HUES6 (cell line): ENCODE measurements at regions not wholly inside any gene's neighbourhood (a gene's known extent, or its start where the extent isn't known, plus 50 kb on each side); places are given as distances from the start of the nearest gene placed in this dataset.
"Not testable (repeated sequence)": the region's sequence is repeated elsewhere in the genome, so short reads cannot be mapped to it uniquely, and the experiment has no call there.

Source experiments
- H3K27ac ChIP-seq: 2 replicates; pipeline ENCODE4 v1.7.0; 2013; ENCODE audit warnings: low read depth, mild to moderate bottlenecking, low read length, inconsistent platforms
- H3K27me3 ChIP-seq: 2 replicates; pipeline ENCODE4 v1.6.1; 2013; ENCODE audit warnings: low read length; ENCODE audit not compliant: control insufficient read depth, insufficient read depth
- H3K36me3 ChIP-seq: 2 replicates; pipeline ENCODE4 v1.6.1; 2013; ENCODE audit warnings: low read length; ENCODE audit not compliant: control insufficient read depth, insufficient read depth
- H3K4me1 ChIP-seq: 2 replicates; pipeline ENCODE4 v1.6.1; 2013; ENCODE audit warnings: low read length; ENCODE audit not compliant: control insufficient read depth, insufficient read depth
- H3K4me3 ChIP-seq: 2 replicates; pipeline ENCODE4 v1.5.1; 2013; ENCODE audit warnings: low read depth, low read length
- H3K9ac ChIP-seq: one replicate; pipeline ENCODE4 v1.6.1; 2013; ENCODE audit warnings: mild to moderate bottlenecking, low read length
- H3K9me3 ChIP-seq: 2 replicates; pipeline ENCODE4 v1.6.1; 2013; ENCODE audit warnings: low read depth, low read length; ENCODE audit not compliant: control insufficient read depth, insufficient read depth

DNA sequence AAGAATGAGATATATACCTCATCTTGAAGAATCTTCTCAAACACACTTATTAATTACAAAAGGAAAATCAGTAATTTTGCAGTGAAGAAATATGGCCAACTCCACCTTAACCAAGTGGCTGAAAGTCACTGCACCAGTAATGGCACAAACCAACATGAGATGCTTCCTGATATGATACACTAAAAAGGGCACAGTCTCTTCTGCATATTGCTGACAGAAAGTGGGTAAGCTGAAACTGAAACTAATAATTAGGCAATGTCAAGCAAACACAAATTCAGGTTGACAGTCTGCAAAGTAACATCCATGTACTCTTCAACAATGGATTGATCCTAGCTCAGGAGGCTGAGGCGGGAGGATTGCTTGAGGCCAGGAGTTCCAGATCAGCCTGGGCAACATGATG lies 56.1 kb downstream of the ZNF22 start:
- not testable (repeated sequence) for H3K4me3 ChIP-seq, H3K9me3 ChIP-seq, H3K27ac ChIP-seq, H3K4me1 ChIP-seq, H3K36me3 ChIP-seq, H3K9ac ChIP-seq, H3K27me3 ChIP-seq

DNA sequence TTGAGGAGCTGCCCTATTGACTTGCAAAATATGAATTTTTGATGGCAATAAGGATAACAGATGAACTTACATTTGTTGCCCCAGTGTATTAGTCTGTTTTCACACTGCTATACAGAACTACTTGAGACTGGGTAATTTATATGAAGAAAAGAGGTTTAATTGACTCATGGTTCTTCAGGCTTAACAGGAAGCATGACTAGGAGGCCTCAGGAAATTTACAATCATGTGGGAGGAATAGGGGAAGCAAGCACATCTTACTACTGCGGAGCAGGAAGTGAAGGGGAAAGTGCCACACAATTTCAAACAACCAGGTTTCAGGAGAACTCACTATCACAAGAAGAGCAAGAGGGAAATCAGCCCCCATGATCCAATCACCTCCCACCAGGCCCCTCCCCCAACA lies 57.9 kb downstream of the ZNF22 start:
- H3K9ac ChIP-seq, result no peak overlapping the region
- H3K27me3 ChIP-seq, result no peaks in the 10 kb centered on the region
- no peaks in the 10 kb centered on the region for H3K36me3 ChIP-seq
- H3K4me1 ChIP-seq, result 0 out of 2 replicates have a peak, but pooled peaks cover 4% of the 10 kb centered on the region
- no peaks in the 10 kb centered on the region for H3K9me3 ChIP-seq
- H3K27ac ChIP-seq, result no peak overlapping the region
- H3K4me3 ChIP-seq, result no peak overlapping the region

- Histone ChIP-seq H3K9me3 (no peaks in the 10 kb centered on the region), H3K4me1 (0 out of 2 replicates have a peak, but pooled peaks cover 4% of the 10 kb centered on the region), H3K27me3 (no peaks in the 10 kb centered on the region)
Measured at GRCh38 chr10:45058992-45059561, 58.4 kb downstream of the ZNF22 start.

GRCh38 chr10:45059632-45060031 lies 58.9 kb downstream of the ZNF22 start:
- Histone ChIP-seq H3K9ac (no peak overlapping the region), H3K27me3 (no peaks in the 10 kb centered on the region), H3K4me3 (no peak overlapping the region), H3K4me1 (0 out of 2 replicates have a peak, but pooled peaks cover 4% of the 10 kb centered on the region), H3K9me3 (no peaks in the 10 kb centered on the region), H3K27ac (no peak overlapping the region), H3K36me3 (no peaks in the 10 kb centered on the region)

More at GRCh38 chr10:45058992-45059561, 58.4 kb downstream of the ZNF22 start:
- no peak overlapping the region for H3K9ac ChIP-seq
- H3K4me3 ChIP-seq, result no peak overlapping the region
- H3K27ac ChIP-seq, result no peak overlapping the region
- H3K36me3 ChIP-seq, result no peaks in the 10 kb centered on the region

- Histone ChIP-seq H3K4me1 (0 out of 2 replicates have a peak, but pooled peaks cover 4% of the 10 kb centered on the region), H3K27ac (no peak overlapping the region), H3K9me3 (no peaks in the 10 kb centered on the region), H3K4me3 (no peak overlapping the region), H3K27me3 (no peaks in the 10 kb centered on the region), H3K36me3 (no peaks in the 10 kb centered on the region), H3K9ac (no peak overlapping the region)
Measured at GRCh38 chr10:45061982-45062381, 61.3 kb downstream of the ZNF22 start.

GRCh38 chr10:45063591-45064231 lies 63.0 kb downstream of the ZNF22 start:
- Histone ChIP-seq H3K9ac (no peak overlapping the region), H3K27ac (no peak overlapping the region), H3K36me3 (no peaks in the 10 kb centered on the region), H3K4me1 (0 out of 2 replicates have a peak, but pooled peaks cover 3% of the 10 kb centered on the region), H3K4me3 (no peak overlapping the region), H3K9me3 (no peaks in the 10 kb centered on the region), H3K27me3 (no peaks in the 10 kb centered on the region)

DNA sequence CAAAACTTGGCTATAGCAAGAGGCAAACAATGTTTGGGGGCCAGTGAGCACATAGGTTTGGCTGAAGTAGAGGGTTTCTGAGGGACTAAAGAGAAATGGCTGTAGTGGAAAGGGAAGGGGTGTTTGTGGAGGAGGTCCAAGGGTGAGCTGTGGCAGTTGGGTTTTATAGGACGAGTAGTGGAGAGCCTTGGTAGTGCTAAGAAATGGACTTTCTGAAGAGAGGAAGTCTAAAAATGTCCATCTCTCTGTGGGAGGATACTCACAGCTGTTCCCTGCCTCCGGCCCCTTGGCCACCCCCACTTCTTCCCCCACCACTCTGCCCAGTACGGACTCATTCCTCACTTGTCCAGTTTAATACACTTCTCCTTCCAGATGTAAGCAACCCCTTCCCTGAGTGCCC lies 64.3 kb downstream of the ZNF22 start:
- no peaks in the 10 kb centered on the region for H3K27me3 ChIP-seq

DNA sequence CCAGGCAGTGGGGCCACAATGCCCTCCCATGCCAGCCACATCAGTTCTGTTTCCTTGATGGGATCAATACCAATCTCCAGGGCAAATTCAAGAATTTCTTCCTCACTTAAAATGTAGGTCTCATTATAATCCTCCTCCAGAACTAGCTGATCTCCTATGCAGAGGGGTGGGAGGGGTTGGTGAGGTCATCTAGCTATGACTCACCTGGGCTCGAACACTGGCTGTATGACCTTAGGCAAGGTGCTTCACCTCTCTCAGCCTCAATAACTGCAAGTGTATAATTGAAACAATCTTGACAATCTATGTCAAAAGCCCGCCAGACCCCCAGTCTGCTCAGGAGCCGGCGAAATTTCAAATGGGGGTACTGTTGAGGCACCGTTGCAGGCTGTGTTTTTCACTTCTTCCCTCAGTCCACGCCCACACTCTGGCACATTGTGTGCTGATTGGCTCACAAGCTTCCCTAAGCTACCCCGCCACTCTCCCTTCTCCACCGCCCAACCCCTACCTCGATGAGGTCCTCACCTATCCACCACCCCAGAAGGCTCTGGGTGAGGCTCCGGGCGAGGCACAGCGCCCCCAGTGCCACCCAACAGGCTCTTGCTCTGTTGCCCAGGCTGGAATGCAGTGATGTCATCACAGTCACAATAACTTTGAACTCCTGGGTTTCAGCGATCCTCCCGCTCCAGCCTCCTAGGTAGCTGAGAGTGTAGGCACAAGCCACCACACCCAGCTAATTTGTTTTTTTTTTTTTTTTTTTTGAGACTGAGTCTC lies 70.5 kb downstream of the ZNF22 start:
- no peak overlapping the region for H3K9ac ChIP-seq
- no peaks in the 10 kb centered on the region for H3K27me3 ChIP-seq
- 0 out of 2 replicates have a peak, but pooled peaks cover 4% of the 10 kb centered on the region for H3K9me3 ChIP-seq
- H3K4me1 ChIP-seq, result peaks cover 3% of the 10 kb centered on the region; the same call in 1 of the 2 replicates
- no peaks in the 10 kb centered on the region for H3K36me3 ChIP-seq
- no peak overlapping the region for H3K4me3 ChIP-seq
- H3K27ac ChIP-seq, result no peak overlapping the region

More for the DNA sequence above, 64.3 kb downstream of the ZNF22 start:
- Histone ChIP-seq H3K36me3 (no peaks in the 10 kb centered on the region), H3K9ac (no peak overlapping the region), H3K4me1 (no peaks in the 10 kb centered on the region), H3K4me3 (no peak overlapping the region), H3K9me3 (no peaks in the 10 kb centered on the region), H3K27ac (no peak overlapping the region)

GRCh38 chr10:45075216-45075615 lies 74.5 kb downstream of the ZNF22 start:
- no peak overlapping the region for H3K4me3 ChIP-seq
- no peak overlapping the region for H3K9ac ChIP-seq
- 0 out of 2 replicates have a peak, but pooled peaks cover 4% of the 10 kb centered on the region for H3K9me3 ChIP-seq
- H3K4me1 ChIP-seq, result peaks cover 11% of the 10 kb centered on the region
- H3K27ac ChIP-seq, result no peak overlapping the region
- no peaks in the 10 kb centered on the region for H3K36me3 ChIP-seq
- H3K27me3 ChIP-seq, result no peaks in the 10 kb centered on the region

DNA sequence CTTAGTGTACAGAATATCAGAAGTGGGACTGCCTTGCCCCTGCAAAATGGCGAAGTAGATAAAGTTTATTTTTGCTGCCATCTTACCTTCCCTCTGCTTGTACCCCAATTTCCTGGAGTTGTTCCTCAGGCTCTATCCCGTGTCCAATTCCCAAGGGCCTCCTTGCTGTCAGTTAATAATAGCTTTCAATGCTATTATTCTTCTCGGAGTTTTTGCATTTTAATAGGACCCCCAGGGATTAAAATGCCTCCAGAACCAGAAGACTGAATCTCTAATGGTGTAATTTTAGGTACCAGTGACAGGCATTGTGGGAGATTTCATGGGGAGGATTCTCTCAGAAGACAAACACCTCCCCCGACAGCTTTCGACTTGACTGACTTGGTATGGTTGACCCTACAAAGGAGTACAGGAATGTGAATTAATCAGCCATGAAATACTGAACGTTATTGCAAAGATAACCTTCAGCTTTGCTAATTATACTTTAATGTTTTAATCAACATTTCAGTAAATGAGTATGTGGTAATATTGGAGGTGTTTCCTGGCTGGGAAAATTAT lies 75.2 kb downstream of the ZNF22 start:
- no peaks in the 10 kb centered on the region for H3K27me3 ChIP-seq
- peaks cover 11% of the 10 kb centered on the region for H3K4me1 ChIP-seq
- no peak overlapping the region for H3K4me3 ChIP-seq
- no peaks in the 10 kb centered on the region for H3K36me3 ChIP-seq
- H3K9ac ChIP-seq, result no peak overlapping the region
- no peak overlapping the region for H3K27ac ChIP-seq
- H3K9me3 ChIP-seq, result 0 out of 2 replicates have a peak, but pooled peaks cover 2% of the 10 kb centered on the region

- Histone ChIP-seq H3K4me3 (no peak overlapping the region), H3K9ac (no peak overlapping the region), H3K36me3 (no peaks in the 10 kb centered on the region), H3K4me1 (peaks cover 15% of the 10 kb centered on the region), H3K27me3 (no peaks in the 10 kb centered on the region), H3K9me3 (no peaks in the 10 kb centered on the region), H3K27ac (no peak overlapping the region)
Measured at GRCh38 chr10:45076891-45077290, 76.2 kb downstream of the ZNF22 start.
